ENCODE measurements at regions not wholly inside any gene's neighbourhood (a gene's known extent, or its start where the extent isn't known, plus 50 kb on each side); places are given as distances from the start of the nearest gene placed in this dataset.
"Not testable (repeated sequence)": the region's sequence is repeated elsewhere in the genome, so short reads cannot be mapped to it uniquely, and the experiment has no call there.

DNA sequence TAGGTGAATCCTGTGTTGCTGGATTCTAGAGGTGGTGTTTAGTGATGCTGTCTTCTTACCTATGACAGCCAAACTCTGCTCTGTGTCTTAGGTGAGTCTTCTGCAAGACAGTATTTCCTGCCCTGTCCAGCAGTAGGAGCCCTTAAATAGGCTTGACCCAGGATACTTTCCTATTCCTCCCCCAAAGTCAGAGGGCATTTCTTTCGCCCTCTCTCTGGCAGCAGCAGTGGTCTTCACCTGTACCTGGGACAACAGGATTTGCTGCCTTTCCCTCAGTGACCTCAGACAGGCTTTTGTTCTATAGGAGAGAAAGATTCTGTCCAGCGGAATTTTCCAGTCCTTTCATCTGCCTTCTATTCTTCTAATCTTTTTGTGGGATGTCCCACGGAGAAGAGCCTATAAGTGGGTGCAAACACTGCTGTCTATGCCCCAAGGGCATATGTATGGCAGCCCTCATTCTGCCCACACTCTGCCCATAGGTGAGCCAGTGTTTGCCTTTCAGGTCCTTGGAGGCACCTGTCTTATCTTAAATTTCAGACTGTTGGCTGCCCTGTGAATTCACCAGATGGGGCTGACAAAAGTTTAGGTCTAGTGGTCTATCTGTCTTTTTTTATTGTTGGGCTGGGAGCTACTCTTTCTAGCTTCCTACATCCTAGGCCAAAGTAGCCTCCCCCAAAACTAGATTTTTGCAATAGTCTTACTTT lies 177.3 kb upstream of the SPOPL start:
- no peak for DNase-seq

GRCh38 chr2:138327967-138328366 lies 173.6 kb upstream of the SPOPL start:
- no peak for DNase-seq

DNA sequence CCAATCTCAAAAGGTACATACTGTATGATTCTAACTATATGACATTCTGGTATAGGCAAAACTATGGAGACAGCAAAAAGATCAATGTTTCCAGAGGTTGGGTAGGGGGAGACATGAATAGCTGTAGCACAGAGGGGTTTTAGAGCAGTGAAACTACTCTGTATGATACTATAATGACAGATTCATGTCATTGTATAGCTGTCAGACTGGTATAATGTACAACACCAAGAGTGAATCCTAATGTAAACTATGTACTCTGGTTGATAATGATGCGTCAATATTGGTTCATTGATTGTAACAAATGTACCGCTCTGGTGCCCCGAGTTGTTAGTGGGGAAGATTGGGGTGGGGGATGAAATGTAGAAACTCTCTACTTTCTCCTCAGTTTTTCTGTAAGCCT lies 172.4 kb upstream of the SPOPL start:
- no peak for DNase-seq

DNA sequence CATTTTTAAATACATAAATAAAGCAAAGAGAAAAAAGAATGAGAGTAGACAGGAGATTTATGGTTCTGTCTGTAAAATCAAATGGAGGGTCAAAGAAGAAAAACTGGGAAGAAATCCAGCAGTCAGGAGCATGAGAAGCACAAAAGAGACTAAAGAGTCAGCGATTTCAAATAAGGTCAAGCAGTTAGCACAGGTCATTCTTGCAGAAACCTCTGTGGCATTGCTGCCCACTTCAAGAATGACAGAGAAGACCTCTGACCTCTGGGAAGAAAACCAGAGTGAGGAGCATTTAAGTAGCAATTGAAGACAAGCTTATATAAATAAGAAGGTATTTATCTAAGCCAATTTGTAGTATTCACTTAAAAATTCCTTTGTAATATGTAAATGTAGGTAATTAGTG lies 172.0 kb upstream of the SPOPL start:
- DNase-seq = no peak

DNA sequence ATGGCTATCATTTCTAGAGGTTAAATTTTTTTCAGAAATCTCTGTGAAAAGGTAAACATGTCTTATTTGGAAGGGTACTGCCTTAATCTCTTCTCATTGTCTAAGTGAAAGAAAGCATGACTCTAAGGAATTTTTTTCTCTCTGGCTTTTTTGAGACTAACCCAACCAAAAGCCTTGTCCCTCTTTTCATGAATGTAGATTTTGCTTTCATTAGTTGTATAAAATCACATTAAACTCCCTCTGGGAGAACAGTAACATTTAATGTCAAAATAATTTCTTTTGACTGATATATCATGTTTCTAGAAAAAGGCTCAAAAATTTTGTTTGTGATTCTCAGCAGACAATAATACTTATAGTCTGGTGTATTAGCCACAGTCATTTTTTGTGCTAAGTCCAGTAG lies 168.4 kb upstream of the SPOPL start:
- no peak for DNase-seq

GRCh38 chr2:138333677-138334076 lies 167.9 kb upstream of the SPOPL start:
- DNase-seq = no peak

DNA sequence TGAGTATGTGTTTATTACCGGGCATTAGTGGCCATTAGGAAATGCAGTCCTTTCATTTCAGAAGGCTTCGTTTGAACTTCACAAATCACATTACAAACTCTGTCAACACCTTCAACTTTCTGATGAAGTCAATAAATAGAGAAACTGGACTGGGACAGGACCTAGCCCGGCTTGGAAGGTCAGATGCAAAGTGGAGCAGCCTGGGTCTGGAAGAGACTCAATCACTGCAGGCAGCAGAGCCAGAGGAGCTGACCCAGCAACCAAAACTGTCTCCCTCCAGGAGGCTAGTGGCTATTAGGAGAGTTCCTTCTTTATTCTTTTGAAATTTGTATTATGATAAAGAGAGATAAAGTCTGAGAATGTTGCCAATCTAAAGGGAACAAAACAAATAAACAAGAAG lies 167.2 kb upstream of the SPOPL start:
- DNase-seq = no peak

DNA sequence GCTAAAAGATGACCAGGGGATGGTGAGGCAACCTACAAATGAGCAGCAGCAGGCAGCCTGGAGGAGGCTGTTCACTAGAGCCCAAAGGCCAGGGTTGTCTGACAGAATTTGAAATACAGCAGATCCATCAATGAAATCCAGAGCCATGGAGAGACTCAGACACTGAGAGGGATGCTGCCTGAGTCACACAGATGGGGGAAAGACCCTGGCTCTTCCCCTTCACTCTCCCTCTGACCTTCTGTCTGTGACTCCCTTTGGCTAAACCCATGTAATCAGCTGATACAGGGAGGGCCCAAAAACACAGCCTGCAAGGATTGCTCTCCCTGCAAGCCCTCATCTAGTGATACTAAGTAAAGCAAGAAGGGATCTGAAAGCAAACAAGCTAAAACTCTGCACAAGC lies 166.5 kb upstream of the SPOPL start:
- DNase-seq = no peak

GRCh38 chr2:138336146-138336545 lies 165.4 kb upstream of the SPOPL start:
- DNase-seq = no peak

DNA sequence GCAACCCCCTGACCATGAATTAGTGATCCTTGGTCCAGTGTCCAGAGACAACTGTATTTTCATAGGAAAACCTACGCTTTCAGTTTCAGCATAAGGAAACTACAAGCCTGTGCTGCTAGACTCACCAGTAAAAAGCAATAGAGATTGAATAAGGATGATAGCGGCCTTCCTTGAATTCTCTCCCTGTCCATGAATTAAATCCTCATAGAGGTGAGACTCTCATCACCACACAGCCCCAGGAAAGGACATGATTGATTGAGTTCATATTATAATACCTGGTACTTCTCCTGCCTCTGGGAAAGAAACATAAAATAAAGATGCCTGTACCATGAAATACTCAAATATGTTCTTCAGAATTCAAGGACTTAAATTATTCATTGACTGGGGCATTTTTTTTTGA lies 146.3 kb upstream of the SPOPL start:
- no peak for DNase-seq

DNA sequence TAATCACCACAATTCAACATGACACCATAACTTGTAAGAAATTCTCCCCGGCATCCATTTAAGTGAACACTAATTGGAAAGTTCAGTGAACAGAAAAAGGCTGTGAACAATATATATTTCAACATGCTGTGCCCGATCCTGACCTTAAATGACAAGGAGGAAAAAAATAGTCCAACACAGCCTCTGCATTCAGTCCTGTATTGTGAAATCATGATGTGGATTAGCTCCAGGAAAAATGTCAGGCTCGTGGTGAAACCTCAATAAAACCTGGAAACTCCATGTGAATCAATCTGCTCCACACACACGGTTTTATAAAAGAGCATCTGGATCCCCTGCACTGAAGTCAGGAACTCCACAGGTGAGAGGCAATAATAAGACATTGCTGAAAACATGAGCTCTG lies 145.4 kb upstream of the SPOPL start:
- no peak for DNase-seq

GRCh38 chr2:138359532-138359931 lies 142.0 kb upstream of the SPOPL start:
- DNase-seq = no peak

DNA sequence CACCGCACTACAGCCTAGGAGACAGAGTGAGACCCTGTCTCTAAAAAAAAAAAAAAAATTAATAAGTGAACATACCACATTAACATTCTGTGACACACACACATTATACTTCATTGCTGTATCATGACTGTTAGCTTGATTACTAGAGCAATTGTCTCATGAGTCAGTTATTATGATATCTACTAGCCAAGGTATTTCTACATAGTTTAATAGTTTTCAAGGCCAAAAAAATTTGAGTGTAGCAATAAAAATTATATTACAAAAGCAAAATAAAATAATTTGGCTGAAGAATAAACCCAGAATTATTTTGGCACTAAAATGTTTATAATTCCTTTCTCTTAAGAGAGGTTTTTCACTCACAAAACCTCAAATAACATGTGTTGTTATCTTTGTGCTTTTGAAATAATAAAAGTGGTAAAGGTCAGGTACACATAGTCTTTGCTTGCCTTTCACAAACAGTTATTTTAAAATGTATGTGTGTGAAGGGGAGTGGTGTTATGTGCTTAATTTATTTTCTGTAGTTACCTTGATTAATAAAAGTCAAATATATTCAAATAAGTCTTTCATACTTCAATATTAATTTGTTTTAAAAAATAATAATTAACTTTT lies 136.9 kb upstream of the SPOPL start:
- no peak for DNase-seq

DNA sequence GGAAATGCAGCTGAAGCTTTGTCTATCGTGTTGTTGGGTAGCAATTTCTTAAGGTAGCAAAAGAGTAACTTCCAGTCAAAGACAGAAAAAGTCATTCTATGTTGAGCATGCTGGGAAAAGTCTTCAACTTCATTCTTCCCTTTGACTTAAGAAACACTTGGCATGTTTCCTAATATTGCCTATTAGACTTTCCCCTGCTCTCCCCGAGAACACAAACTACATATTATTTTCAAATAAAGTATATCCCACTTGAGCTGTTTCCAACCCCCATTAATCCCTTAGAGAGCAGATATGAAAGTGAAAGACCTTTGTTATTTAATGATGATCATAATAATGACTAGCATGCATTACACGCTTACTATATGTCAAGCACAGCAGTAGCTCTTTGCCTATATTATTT lies 136.0 kb upstream of the SPOPL start:
- no peak for DNase-seq

DNA sequence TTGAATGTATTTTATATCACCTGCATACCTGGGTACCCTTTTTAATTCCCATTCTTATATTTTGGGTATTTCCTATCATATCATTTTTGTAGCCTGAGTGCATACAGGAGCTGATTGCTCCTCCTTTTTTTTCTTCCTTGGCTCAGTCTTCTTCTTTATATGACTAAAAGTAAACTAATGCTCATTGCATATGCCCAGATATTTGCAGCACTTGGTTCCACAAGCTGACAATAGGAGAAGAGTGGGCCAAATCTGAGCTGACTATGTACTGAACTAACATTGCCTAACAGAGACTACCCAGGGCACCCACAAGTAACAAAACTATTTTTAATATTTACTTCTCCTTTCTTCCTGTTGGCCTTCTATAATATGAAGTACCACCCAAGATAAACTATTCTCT lies 131.7 kb upstream of the SPOPL start:
- no peak for DNase-seq

- no peak for DNase-seq
Observed at GRCh38 chr2:138373993-138374408, 127.6 kb upstream of the SPOPL start.

- no peak for DNase-seq
Observed at GRCh38 chr2:138381373-138381772, 120.2 kb upstream of the SPOPL start.

DNA sequence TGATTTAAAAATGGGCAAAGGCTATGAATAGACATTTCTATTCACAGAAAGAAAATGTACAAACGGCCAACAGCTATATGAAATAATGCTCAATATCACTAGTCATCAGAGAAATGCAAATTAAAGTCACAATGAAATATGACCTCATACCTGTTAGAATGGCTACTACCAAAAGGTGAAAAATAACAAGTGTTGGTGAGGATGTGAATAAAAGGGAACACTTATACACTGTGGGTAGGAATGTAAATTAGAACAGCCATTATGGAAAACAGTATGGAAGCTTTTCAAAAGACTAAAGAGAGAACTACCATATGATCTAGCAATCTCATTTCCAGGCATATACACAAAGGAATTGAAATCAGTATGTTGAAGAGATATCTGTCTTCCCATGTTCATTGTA lies 118.9 kb upstream of the SPOPL start:
- DNase-seq = no peak

DNA sequence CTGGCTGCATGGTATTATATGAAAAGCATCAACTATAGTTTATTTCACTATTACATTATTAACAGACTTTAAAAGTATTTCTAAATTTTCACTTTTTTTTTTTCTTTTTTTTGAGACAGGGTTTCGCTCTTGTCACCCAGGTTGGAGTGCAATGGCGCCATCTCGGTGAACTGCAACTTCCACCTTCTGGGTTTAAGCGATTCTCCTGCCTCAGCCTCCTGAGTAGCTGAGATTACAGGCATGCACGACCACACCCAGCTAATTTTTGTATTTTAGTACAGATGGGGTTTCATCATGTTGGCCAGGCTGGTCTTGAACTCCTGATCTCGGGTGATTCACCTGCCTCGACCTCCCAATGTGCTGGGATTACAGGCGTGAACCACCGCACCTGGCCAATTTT lies 115.4 kb upstream of the SPOPL start:
- DNase-seq = not testable (repeated sequence)

DNA sequence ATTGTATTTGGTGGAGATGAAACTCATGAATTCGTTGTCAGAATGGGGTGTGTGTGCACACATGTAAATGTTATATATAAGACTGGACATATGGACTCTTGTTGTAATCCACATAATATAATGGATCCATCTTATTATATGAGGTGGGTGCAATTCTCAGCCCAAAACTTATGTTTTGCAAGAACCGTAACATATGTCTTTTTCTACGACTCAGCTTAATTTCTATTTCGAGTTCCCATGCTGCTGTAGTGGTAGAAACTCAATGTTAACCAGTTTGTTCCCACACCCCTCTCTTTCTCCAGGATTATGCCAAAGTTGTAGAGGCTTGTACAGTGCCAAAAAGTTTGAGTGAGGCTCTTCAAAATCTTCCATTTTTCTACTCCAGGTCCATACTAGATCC lies 112.5 kb upstream of the SPOPL start:
- no peak for DNase-seq

DNA sequence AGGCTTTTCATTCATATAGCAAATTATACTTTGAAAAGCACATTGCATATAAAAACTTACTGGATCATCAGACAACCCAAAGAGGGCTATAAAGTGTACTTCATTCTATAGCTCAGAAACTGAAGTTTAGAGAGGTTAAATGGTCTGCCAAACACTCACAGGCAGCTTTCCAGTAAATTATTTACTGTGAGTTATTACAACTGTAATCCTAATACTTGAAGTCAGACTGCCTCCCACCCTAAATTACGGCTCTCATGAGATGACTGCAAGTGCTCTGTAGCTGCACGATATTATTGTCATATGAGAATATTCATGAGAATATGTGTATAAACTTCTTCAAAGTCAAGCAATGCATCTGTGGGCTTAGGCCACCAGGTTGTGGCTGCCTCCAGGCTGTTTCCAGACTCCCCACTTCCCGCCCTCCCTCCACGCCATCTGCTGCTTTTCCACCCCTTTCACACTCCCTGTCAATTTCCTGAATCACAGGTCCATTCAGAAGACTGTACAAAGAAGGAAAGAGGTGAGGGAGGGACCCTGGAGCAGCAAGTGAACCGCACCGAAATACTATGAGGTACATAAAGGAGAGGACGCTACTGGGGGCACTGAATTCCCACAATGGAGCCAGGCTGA lies 111.1 kb upstream of the SPOPL start:
- DNase-seq = no peak

DNA sequence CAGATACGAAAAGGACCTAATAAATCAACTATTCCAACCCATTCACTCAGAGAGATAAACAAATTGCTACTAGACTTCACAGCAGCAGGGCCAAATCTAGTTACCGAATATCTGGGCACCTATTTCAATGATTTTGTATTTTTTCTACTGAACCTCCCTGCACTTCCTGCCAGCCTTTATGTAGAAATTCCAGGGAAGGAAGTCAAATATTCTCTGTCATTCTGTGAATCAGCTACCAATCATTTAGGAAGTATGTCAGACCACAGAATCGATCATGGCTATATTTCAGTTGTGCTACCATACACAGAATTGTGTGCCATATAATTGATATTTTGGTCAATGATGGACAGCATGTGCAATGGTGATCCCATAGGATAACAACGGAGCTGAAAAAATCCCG lies 109.6 kb upstream of the SPOPL start:
- no peak for DNase-seq

- no peak for DNase-seq
Observed at GRCh38 chr2:138395565-138396306, 105.8 kb upstream of the SPOPL start.

DNA sequence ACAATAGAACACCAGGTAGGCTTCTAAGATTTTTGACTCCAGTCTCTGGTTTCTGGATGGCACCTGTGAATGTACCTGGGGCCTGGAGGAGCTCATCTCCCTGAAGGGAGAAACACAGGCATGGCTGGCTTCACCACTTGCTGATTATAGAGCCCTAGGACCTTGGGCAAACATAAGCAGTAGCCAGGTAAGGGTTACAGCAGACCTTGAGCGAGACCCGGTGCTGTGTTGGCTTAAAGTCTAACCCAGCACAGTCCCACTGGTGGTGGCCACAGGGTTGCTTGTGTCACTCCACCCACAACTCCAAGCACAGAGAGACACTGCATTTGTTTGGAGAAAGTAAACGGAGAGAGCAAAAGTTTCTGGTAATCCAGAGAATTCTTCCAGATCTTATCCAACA lies 104.7 kb upstream of the SPOPL start:
- DNase-seq = no peak

All from CD4-positive, alpha-beta T cell treated with Interferon alpha-2 for 1 hour (primary cell).